Body of pancreas (tissue), 4 donors: ENCODE measurements at regions not wholly inside any gene's neighbourhood (a gene's known extent, or its start where the extent isn't known, plus 50 kb on each side); places are given as distances from the start of the nearest gene placed in this dataset.

Source experiments
- POLR2A ChIP-seq, 3 donors: fragments of 450-650 bp; IDR thresholded peaks; one replicate each; pipeline ENCODE4 v1.6.1; 2016; ENCODE audit warnings: antibody characterized with exemption in 3 of 3, mild to moderate bottlenecking in 2 of 3
- TF ChIP-seq, protein P1 (sequence below), 7 experiments: fragments of 450-650 bp in 4 of 7; fragments of 200-600 bp in 3 of 7; sonication (generic) in 3 of 7; IDR thresholded peaks; one replicate each; pipeline ENCODE4 v1.5.1; 2016 to 2019; ENCODE audit warnings: antibody characterized with exemption in 7 of 7

DNA sequence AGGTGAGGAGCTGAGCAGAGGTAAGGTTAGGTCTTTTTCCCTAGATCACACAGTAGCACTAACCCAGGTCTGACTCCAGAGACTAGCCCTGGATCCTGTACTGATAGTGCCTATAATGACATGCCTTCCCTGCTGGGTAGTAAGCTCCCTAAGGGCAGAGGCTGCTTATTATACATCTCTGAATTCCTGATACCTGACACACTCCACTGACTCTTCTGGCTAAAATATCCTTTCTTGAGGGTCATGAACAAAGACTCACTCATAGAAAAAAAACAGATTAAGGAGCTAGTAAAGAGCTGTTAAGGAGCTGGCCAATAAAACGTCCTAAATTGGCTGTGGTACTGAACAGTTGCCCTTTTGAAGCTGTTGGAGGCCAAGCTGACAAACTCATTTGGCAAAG lies 149.0 kb upstream of the ITGA1 start:
- TF ChIP-seq, protein P1, sequence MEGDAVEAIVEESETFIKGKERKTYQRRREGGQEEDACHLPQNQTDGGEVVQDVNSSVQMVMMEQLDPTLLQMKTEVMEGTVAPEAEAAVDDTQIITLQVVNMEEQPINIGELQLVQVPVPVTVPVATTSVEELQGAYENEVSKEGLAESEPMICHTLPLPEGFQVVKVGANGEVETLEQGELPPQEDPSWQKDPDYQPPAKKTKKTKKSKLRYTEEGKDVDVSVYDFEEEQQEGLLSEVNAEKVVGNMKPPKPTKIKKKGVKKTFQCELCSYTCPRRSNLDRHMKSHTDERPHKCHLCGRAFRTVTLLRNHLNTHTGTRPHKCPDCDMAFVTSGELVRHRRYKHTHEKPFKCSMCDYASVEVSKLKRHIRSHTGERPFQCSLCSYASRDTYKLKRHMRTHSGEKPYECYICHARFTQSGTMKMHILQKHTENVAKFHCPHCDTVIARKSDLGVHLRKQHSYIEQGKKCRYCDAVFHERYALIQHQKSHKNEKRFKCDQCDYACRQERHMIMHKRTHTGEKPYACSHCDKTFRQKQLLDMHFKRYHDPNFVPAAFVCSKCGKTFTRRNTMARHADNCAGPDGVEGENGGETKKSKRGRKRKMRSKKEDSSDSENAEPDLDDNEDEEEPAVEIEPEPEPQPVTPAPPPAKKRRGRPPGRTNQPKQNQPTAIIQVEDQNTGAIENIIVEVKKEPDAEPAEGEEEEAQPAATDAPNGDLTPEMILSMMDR (IDR thresholded peaks at IDR 0.05), result no peak
- TF ChIP-seq POLR2A (IDR thresholded peaks at IDR 0.05), result no peak
